ENCODE measurements at regions not wholly inside any gene's neighbourhood (a gene's known extent, or its start where the extent isn't known, plus 50 kb on each side); places are given as distances from the start of the nearest gene placed in this dataset.

- no peak for TF ChIP-seq CTCF (conservative IDR thresholded peaks at IDR 0.05; ENCODE audit: low read depth, low read length)
- Histone ChIP-seq H4K20me1 (ENCODE audit: insufficient read depth) (no peaks in the 10 kb centered on the region), H3K27ac (no peak overlapping the region), H3K27me3 (ENCODE audit: insufficient read depth, low read depth) (no peaks in the 10 kb centered on the region), H3K9ac (no peak overlapping the region), H3K4me2 (no peak overlapping the region), H3K79me2 (ENCODE audit: insufficient read depth, low read depth) (no peaks in the 10 kb centered on the region), H3K36me3 (ENCODE audit: insufficient read depth) (no peaks in the 10 kb centered on the region), H3K4me1 (ENCODE audit: low read depth, poor library complexity, severe bottlenecking) (peaks cover 12% of the 10 kb centered on the region), H3K4me3 (IDR thresholded peaks at IDR 0.05; ENCODE audit: insufficient read depth, low read depth, low read length) (no peak overlapping the region), H2AFZ (ENCODE audit: low read depth) (no peak overlapping the region)
These were observed 515.0 kb upstream of the TUSC1 start for GRCh38 chr9:26193237-26193636.

- H3K27ac ChIP-seq: no peak overlapping the region
- H3K27me3 ChIP-seq (ENCODE audit: insufficient read depth, low read depth): no peaks in the 10 kb centered on the region
- no peak overlapping the region for H3K4me3 ChIP-seq (IDR thresholded peaks at IDR 0.05; ENCODE audit: insufficient read depth, low read depth, low read length)
- no peak overlapping the region for H3K4me2 ChIP-seq
- H3K9ac ChIP-seq: no peak overlapping the region
- no peaks in the 10 kb centered on the region for H4K20me1 ChIP-seq (ENCODE audit: insufficient read depth)
- peaks cover 12% of the 10 kb centered on the region for H3K4me1 ChIP-seq (ENCODE audit: low read depth, poor library complexity, severe bottlenecking)
- H3K36me3 ChIP-seq (ENCODE audit: insufficient read depth): no peaks in the 10 kb centered on the region
- no peak for TF ChIP-seq CTCF (conservative IDR thresholded peaks at IDR 0.05; ENCODE audit: low read depth, low read length)
- H3K79me2 ChIP-seq (ENCODE audit: insufficient read depth, low read depth): no peaks in the 10 kb centered on the region
- H2AFZ ChIP-seq (ENCODE audit: low read depth): no peak overlapping the region
These were observed 513.5 kb upstream of the TUSC1 start for GRCh38 chr9:26191711-26192110.

GRCh38 chr9:26181836-26182235 lies 503.6 kb upstream of the TUSC1 start:
- Histone ChIP-seq H3K79me2 (ENCODE audit: insufficient read depth, low read depth) (no peaks in the 10 kb centered on the region), H3K4me3 (IDR thresholded peaks at IDR 0.05; ENCODE audit: insufficient read depth, low read depth, low read length) (no peak overlapping the region), H3K27ac (no peak overlapping the region), H3K4me1 (ENCODE audit: low read depth, poor library complexity, severe bottlenecking) (no peaks in the 10 kb centered on the region), H3K4me2 (no peak overlapping the region), H3K27me3 (ENCODE audit: insufficient read depth, low read depth) (no peaks in the 10 kb centered on the region), H4K20me1 (ENCODE audit: insufficient read depth) (no peaks in the 10 kb centered on the region), H3K9ac (no peak overlapping the region), H3K36me3 (ENCODE audit: insufficient read depth) (no peaks in the 10 kb centered on the region), H2AFZ (ENCODE audit: low read depth) (no peak overlapping the region)
- no peak for TF ChIP-seq CTCF (conservative IDR thresholded peaks at IDR 0.05; ENCODE audit: low read depth, low read length)

- Histone ChIP-seq H3K4me1 (ENCODE audit: low read depth, poor library complexity, severe bottlenecking) (no peaks in the 10 kb centered on the region), H3K79me2 (ENCODE audit: insufficient read depth, low read depth) (no peaks in the 10 kb centered on the region)
- no peak for TF ChIP-seq CTCF (conservative IDR thresholded peaks at IDR 0.05; ENCODE audit: low read depth, low read length)
These were observed 498.4 kb upstream of the TUSC1 start for GRCh38 chr9:26176628-26177027.

More at GRCh38 chr9:26176628-26177027, 498.4 kb upstream of the TUSC1 start:
- no peaks in the 10 kb centered on the region for H3K36me3 ChIP-seq (ENCODE audit: insufficient read depth)
- no peak overlapping the region for H2AFZ ChIP-seq (ENCODE audit: low read depth)
- no peak overlapping the region for H3K9ac ChIP-seq
- no peaks in the 10 kb centered on the region for H3K27me3 ChIP-seq (ENCODE audit: insufficient read depth, low read depth)
- no peak overlapping the region for H3K4me2 ChIP-seq
- no peak overlapping the region for H3K27ac ChIP-seq
- H3K4me3 ChIP-seq (IDR thresholded peaks at IDR 0.05; ENCODE audit: insufficient read depth, low read depth, low read length): no peak overlapping the region
- H4K20me1 ChIP-seq (ENCODE audit: insufficient read depth): no peaks in the 10 kb centered on the region

All from KMS-11 (cell line).